Karpas-422 (cell line): ENCODE measurements at regions not wholly inside any gene's neighbourhood (a gene's known extent, or its start where the extent isn't known, plus 50 kb on each side); places are given as distances from the start of the nearest gene placed in this dataset.

Experiments
- DNase-seq: peaks from one replicate; pipeline ENCODE4 v3.0.0-alpha.2; 2015
- H2AFZ ChIP-seq: fragments of 200-600 bp; sonication (generic); 2 replicates; pipeline ENCODE4 v1.6.1; 2014; ENCODE audit warnings: antibody characterized with exemption, low read length, mixed read lengths
- H3K27ac ChIP-seq: fragments of 200-600 bp; sonication (generic); 2 replicates; pipeline ENCODE4 v1.5.1; 2014; ENCODE audit warnings: mild to moderate bottlenecking, low read length, moderate library complexity
- H3K27me3 ChIP-seq: fragments of 200-600 bp; sonication (generic); 2 replicates; pipeline ENCODE4 v1.6.1; 2014; ENCODE audit warnings: low read length, mixed read lengths
- H3K36me3 ChIP-seq: fragments of 200-600 bp; sonication (generic); 2 replicates; pipeline ENCODE4 v1.6.1; 2014; ENCODE audit warnings: low read length, mixed read lengths; ENCODE audit not compliant: insufficient read depth
- H3K4me1 ChIP-seq: fragments of 200-600 bp; sonication (generic); 2 replicates; pipeline ENCODE4 v1.6.1; 2014; ENCODE audit warnings: mild to moderate bottlenecking, low read length, mixed read lengths
- H3K4me2 ChIP-seq: fragments of 200-600 bp; sonication (generic); 2 replicates; pipeline ENCODE4 v1.6.1; 2014; ENCODE audit warnings: low read length, low read depth, mild to moderate bottlenecking; ENCODE audit not compliant: poor library complexity, severe bottlenecking
- H3K4me3 ChIP-seq: fragments of 200-600 bp; sonication (generic); 2 replicates; pipeline ENCODE4 v1.5.1; 2014; ENCODE audit warnings: mild to moderate bottlenecking, antibody characterized with exemption, low read length, mixed read lengths
- H3K79me2 ChIP-seq: fragments of 200-600 bp; sonication (generic); 2 replicates; pipeline ENCODE4 v1.6.1; 2014; ENCODE audit warnings: mild to moderate bottlenecking, low read length, mixed read lengths
- H3K9ac ChIP-seq: fragments of 200-600 bp; sonication (generic); 2 replicates; pipeline ENCODE4 v1.6.0; 2014; ENCODE audit warnings: low read length
- H3K9me2 ChIP-seq: fragments of 200-600 bp; sonication (generic), shearing (Covaris generic); replicated peaks from 2 replicates; pipeline ENCODE4 v1.6.0; 2014; ENCODE audit warnings: mild to moderate bottlenecking, low read length, moderate library complexity; ENCODE audit not compliant: insufficient read depth
- H3K9me3 ChIP-seq: fragments of 300-700, 200-600 bp; sonication (generic); 2 replicates; pipeline ENCODE4 v1.6.1; 2014; ENCODE audit warnings: low read length, mixed read lengths
- H4K20me1 ChIP-seq: fragments of 200-600 bp; sonication (generic); 2 replicates; pipeline ENCODE4 v1.6.1; 2014; ENCODE audit warnings: mild to moderate bottlenecking, antibody characterized with exemption, low read length, low read depth; ENCODE audit not compliant: insufficient read depth

- H3K27me3 ChIP-seq: no peaks in the 10 kb centered on the region
- no peaks in the 10 kb centered on the region for H3K79me2 ChIP-seq
- no peaks in the 10 kb centered on the region for H4K20me1 ChIP-seq
- no peak overlapping the region for H3K4me3 ChIP-seq
- no peaks in the 10 kb centered on the region for H3K9me2 ChIP-seq
- H3K9me3 ChIP-seq: peaks cover 19% of the 10 kb centered on the region
- no peak overlapping the region for H3K27ac ChIP-seq
- H3K36me3 ChIP-seq: no peaks in the 10 kb centered on the region
- no peaks in the 10 kb centered on the region for H3K4me1 ChIP-seq
- H2AFZ ChIP-seq: no peak overlapping the region
- no peak overlapping the region for H3K4me2 ChIP-seq
- no peak for DNase-seq
- no peak overlapping the region for H3K9ac ChIP-seq
These were observed 436.3 kb downstream of the ZNF385D start for GRCh38 chr3:21314688-21315087.

- Histone ChIP-seq H3K79me2 (no peaks in the 10 kb centered on the region), H4K20me1 (no peaks in the 10 kb centered on the region), H3K4me1 (no peaks in the 10 kb centered on the region), H3K4me3 (no peak overlapping the region), H2AFZ (no peak overlapping the region), H3K9me2 (no peaks in the 10 kb centered on the region), H3K4me2 (no peak overlapping the region), H3K27me3 (no peaks in the 10 kb centered on the region), H3K9me3 (0 out of 2 replicates have a peak, but pooled peaks cover 8% of the 10 kb centered on the region), H3K27ac (no peak overlapping the region), H3K9ac (no peak overlapping the region), H3K36me3 (no peaks in the 10 kb centered on the region)
- no peak for DNase-seq
These were observed 440.1 kb downstream of the ZNF385D start for GRCh38 chr3:21310891-21311290.

DNA sequence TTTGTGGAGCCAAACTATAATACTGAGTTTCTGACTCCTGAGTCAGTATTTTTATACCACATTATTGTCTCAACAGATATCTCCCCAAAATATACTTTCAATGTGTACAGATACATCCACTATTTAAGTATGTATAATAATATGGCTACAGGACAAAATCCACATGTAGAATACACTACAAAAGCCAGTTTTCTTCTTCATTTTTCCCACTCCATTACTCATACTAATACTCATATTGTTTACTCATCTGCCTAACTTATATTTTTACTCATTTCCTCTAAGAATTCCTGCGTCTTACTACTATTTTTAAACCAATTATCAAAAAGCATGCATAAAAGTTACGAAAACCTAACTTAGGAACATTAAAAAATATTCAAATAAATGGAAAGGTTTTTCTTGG lies 440.8 kb downstream of the ZNF385D start:
- Histone ChIP-seq H3K36me3 (no peaks in the 10 kb centered on the region), H4K20me1 (no peaks in the 10 kb centered on the region), H3K9me2 (no peaks in the 10 kb centered on the region), H3K4me3 (no peak overlapping the region), H3K4me2 (no peak overlapping the region), H3K4me1 (no peaks in the 10 kb centered on the region), H3K9me3 (0 out of 2 replicates have a peak, but pooled peaks cover 13% of the 10 kb centered on the region), H3K27ac (no peak overlapping the region), H3K79me2 (no peaks in the 10 kb centered on the region), H2AFZ (no peak overlapping the region), H3K27me3 (no peaks in the 10 kb centered on the region), H3K9ac (no peak overlapping the region)
- DNase-seq: no peak

GRCh38 chr3:21297304-21297703 lies 453.7 kb downstream of the ZNF385D start:
- no peaks in the 10 kb centered on the region for H4K20me1 ChIP-seq
- no peaks in the 10 kb centered on the region for H3K79me2 ChIP-seq
- no peak for DNase-seq
- no peaks in the 10 kb centered on the region for H3K27me3 ChIP-seq
- H3K27ac ChIP-seq: no peak overlapping the region
- no peak overlapping the region for H3K9ac ChIP-seq
- H2AFZ ChIP-seq: no peak overlapping the region
- no peaks in the 10 kb centered on the region for H3K9me2 ChIP-seq
- H3K36me3 ChIP-seq: no peaks in the 10 kb centered on the region
- no peaks in the 10 kb centered on the region for H3K4me1 ChIP-seq
- H3K4me2 ChIP-seq: no peak overlapping the region
- H3K9me3 ChIP-seq: peaks cover 10% of the 10 kb centered on the region
- H3K4me3 ChIP-seq: no peak overlapping the region

- Histone ChIP-seq H3K27ac (no peak overlapping the region), H3K4me3 (no peak overlapping the region), H3K79me2 (no peaks in the 10 kb centered on the region), H3K4me2 (no peak overlapping the region), H3K27me3 (no peaks in the 10 kb centered on the region), H4K20me1 (no peaks in the 10 kb centered on the region), H3K36me3 (no peaks in the 10 kb centered on the region), H2AFZ (no peak overlapping the region), H3K4me1 (no peaks in the 10 kb centered on the region), H3K9me3 (peaks cover 13% of the 10 kb centered on the region), H3K9ac (no peak overlapping the region), H3K9me2 (no peaks in the 10 kb centered on the region)
- no peak for DNase-seq
These were observed 456.2 kb downstream of the ZNF385D start for GRCh38 chr3:21294768-21295167.

GRCh38 chr3:21292971-21293370 lies 458.0 kb downstream of the ZNF385D start:
- no peak overlapping the region for H3K4me3 ChIP-seq

DNA sequence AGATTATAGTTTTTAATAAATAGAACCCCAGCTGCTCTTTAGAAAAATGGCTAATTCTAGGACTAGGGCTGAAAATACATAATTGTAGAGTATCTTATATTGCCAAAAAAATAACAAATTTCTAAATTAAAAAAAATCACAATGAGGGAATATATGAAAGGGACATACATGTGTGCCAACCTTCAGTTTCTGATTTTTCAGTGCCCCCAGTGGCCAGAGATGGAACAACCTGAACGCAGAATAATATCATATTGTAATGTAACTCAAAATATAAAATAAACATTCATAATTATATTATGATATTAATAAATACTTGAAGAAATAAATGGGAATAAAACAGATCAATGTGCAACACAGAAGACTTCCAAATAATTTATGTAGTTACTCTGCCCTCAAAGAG lies 460.5 kb downstream of the ZNF385D start:
- no peaks in the 10 kb centered on the region for H4K20me1 ChIP-seq
- H3K79me2 ChIP-seq: no peaks in the 10 kb centered on the region
- no peak overlapping the region for H3K4me3 ChIP-seq
- H3K9me2 ChIP-seq: no peaks in the 10 kb centered on the region
- H3K9ac ChIP-seq: no peak overlapping the region
- H3K27me3 ChIP-seq: no peaks in the 10 kb centered on the region
- peak; percentile 43 for DNase-seq
- no peaks in the 10 kb centered on the region for H3K36me3 ChIP-seq
- H2AFZ ChIP-seq: no peak overlapping the region
- no peak overlapping the region for H3K27ac ChIP-seq
- H3K9me3 ChIP-seq: peaks cover 6% of the 10 kb centered on the region
- H3K4me1 ChIP-seq: no peaks in the 10 kb centered on the region
- H3K4me2 ChIP-seq: no peak overlapping the region

More at GRCh38 chr3:21292971-21293370, 458.0 kb downstream of the ZNF385D start:
- Histone ChIP-seq H3K36me3 (no peaks in the 10 kb centered on the region), H2AFZ (no peak overlapping the region; the same call in 1 of the 2 replicates), H3K27me3 (no peaks in the 10 kb centered on the region), H3K9me3 (peaks cover 13% of the 10 kb centered on the region), H3K4me2 (no peak overlapping the region), H3K9me2 (no peaks in the 10 kb centered on the region), H3K79me2 (no peaks in the 10 kb centered on the region), H3K4me1 (no peaks in the 10 kb centered on the region), H3K27ac (no peak overlapping the region), H4K20me1 (no peaks in the 10 kb centered on the region), H3K9ac (no peak overlapping the region)
- DNase-seq: no peak

GRCh38 chr3:21274079-21274571 lies 476.9 kb downstream of the ZNF385D start:
- Histone ChIP-seq H3K36me3 (no peaks in the 10 kb centered on the region), H3K4me2 (no peak overlapping the region), H2AFZ (no peak overlapping the region), H3K79me2 (no peaks in the 10 kb centered on the region), H4K20me1 (no peaks in the 10 kb centered on the region), H3K4me3 (no peak overlapping the region), H3K4me1 (no peaks in the 10 kb centered on the region), H3K9ac (no peak overlapping the region), H3K27ac (no peak overlapping the region), H3K27me3 (no peaks in the 10 kb centered on the region), H3K9me3 (peaks cover 10% of the 10 kb centered on the region), H3K9me2 (no peaks in the 10 kb centered on the region)
- DNase-seq: no peak
